Left kidney (tissue), 1 donor: ENCODE measurements at regions not wholly inside any gene's neighbourhood (a gene's known extent, or its start where the extent isn't known, plus 50 kb on each side); places are given as distances from the start of the nearest gene placed in this dataset.
"Not testable (repeated sequence)": the region's sequence is repeated elsewhere in the genome, so short reads cannot be mapped to it uniquely, and the experiment has no call there.

Experiments used
- DNase-seq: peaks from one replicate; pipeline ENCODE4 v3.0.0-alpha.2; 2013

DNA sequence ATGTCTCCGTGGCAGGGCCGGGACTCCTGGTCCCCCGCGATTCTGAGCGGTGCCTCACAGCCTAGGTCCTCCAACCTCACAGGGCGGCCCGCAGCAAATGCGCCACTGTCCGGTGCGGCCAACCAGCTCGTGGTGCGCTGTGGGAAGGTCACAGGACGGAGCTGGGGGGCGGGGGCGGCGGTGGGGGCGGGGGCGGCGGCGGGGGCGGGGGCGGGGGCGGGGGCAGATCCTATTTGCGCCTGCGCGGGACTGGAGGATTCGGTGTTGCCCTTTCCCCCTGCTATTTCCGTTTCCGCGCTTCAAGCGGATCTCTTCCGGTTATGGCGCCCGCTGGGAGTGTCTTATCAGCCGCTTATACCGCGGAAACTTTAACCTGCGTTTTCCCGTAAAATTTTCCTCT is 106.7 kb upstream of the SNRPN start:
- DNase-seq: peak; percentile 34

GRCh38 chr15:24856397-24857390 is 98.1 kb upstream of the SNRPN start:
- DNase-seq: peak; percentile 38

- no peak for DNase-seq
Measured at GRCh38 chr15:24857763-24858162, 97.0 kb upstream of the SNRPN start.

DNA sequence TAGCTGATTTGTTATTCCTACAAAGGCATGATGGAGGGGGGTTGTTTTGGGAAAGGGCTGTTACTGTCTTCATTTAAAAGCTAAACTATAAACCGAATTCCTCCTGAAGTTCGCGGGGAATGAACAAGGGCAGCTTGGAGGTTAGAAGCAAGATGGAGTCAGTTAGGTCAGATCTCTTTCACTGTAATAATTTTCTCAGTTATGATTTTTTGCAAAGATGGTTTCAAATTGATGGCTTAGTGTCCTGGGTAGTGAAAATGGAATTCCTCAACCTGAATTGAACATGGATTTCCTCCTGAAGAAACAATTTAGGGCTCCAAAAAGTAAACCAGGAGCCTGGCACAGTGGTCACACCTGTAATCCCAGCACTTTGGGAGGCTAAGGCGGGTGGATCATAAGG is 96.6 kb upstream of the SNRPN start:
- DNase-seq: not testable (repeated sequence)

DNA sequence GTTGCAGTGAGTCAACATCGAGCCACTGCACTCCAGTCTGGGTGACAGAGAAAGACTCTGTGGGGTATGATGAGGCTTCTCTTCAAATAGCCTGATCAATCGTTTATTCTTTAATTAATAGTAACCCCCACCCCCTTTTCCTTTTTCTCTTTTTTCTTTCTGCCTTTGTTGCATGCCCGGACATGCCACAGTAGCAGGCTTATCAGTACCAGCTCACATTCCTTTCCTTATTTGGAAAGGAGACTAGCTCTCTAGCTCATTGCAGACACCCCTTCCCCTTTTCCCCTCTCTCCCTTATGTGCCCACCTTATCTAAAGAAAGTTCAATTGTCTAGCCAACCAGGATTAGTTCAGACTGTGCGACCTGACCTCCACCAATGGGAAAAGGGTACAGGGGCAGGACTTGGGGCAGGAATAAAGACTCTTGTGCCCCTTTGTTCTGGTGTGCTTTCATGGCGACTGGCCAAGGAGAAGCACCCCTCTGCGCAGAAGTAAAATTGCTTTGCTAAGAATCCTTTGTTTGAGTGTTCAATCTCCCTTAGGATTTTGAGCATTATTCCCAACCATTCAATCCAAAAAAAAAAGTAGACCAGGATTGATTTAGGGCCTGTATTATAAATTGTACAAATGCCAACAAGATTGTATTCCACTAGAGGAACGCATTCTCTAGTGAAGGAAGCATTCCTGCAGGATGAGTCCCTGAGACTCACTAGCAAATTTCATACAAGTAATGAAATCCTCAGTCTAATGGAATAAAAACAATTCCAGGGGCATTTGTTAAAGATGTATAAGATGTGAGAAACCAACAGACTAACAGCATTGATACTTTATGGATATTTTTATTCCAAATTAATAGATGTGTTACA is 95.8 kb upstream of the SNRPN start:
- DNase-seq: no peak

GRCh38 chr15:24861014-24861690 is 93.6 kb upstream of the SNRPN start:
- DNase-seq: no peak

- no peak for DNase-seq
Measured at GRCh38 chr15:24862726-24863521, 91.9 kb upstream of the SNRPN start.

DNA sequence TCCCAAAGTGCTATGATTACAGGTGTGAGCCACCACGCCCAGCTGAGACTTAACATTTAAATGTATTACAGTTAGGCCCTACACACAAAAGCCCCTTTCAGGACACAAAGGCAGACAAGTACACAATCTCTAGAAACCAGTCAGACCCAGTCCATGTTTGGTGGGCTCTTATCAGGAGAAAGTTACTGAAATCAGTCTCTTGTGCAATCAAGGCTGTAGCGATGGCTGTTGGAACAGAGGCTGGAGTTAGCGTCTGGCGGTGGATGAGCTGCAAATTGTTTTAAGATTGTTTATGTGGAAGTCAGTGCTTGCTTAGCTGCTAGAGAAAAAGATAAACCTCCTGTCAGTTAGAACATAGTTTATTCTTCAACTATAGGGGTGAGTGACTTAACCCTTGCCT is 89.5 kb upstream of the SNRPN start:
- DNase-seq: no peak

GRCh38 chr15:24877174-24877573 is 77.6 kb upstream of the SNRPN start:
- no peak for DNase-seq

DNA sequence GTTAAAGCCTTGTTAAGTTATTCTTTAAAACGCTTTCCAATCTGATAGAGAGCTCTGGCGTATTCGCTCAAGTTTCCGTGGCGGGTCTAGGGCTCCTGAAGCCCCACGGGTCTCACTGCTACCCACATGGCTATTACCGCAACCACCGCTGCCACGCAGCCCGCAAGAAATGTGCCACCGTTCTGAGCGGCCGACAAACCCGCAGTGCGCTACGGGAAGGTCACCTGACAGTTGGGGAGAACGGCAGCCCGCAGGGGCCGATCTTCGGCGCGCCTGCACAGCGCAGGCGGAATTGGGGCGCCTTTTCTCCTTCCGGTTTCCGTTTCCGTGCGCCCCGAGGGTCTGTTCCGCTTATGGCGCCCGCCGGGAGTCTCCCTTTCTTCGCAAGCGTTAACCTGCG is 76.6 kb upstream of the SNRPN start:
- DNase-seq: peak; percentile 29

DNA sequence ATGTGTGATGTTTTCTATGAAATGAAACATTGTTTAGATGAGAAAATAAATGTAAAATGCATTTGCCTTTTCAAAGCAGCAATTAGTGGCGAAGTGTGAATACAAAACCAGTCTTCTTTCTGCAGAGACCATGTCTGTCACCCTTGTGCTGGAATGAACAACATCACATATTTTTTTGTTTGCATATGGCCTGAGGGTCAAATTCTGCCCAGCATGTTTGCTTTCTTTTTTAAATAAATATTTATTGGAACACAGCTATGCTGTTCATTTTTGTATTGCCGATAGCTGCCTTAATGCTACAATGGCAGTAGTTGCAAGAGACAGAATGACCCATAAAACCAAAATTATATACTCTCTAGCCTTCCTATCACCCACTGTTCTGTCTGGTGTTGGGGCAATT is 75.3 kb upstream of the SNRPN start:
- no peak for DNase-seq

GRCh38 chr15:24880663-24881062 is 74.1 kb upstream of the SNRPN start:
- no peak for DNase-seq

- no peak for DNase-seq
Measured at GRCh38 chr15:24886538-24886937, 68.2 kb upstream of the SNRPN start.

- no peak for DNase-seq
Measured at GRCh38 chr15:24898715-24899272, 56.0 kb upstream of the SNRPN start.

- no peak for DNase-seq
Measured at GRCh38 chr15:24899367-24899766, 55.4 kb upstream of the SNRPN start.

- DNase-seq: no peak
Measured at GRCh38 chr15:24899795-24900194, 55.0 kb upstream of the SNRPN start.

DNA sequence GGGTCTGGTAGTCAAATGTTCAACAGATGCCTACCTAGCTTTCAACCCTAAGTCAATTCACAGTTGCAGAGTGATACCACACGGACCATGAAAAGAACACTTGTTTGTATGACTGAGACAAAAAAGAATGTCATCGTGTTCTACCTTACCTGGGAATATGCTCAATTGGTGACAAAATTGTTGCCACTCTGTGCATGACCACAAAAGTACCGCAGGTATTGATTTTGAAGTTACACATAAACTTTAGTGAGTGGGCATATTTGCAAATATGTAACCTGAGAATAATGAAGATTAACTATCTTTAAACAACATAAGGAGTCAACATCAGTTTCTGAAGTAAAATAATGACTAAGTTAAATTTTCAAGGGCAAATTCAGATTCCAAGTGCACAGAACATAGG is 53.4 kb upstream of the SNRPN start:
- DNase-seq: no peak
